Stimulated activated CD4-positive, alpha-beta T cell treated with anti-CD3 and anti-CD28 coated beads, Interleukin-2, amount 100 ng/mL, for 4 hours (primary cell): ENCODE measurements at regions not wholly inside any gene's neighbourhood (a gene's known extent, or its start where the extent isn't known, plus 50 kb on each side); places are given as distances from the start of the nearest gene placed in this dataset.
"Not testable (repeated sequence)": the region's sequence is repeated elsewhere in the genome, so short reads cannot be mapped to it uniquely, and the experiment has no call there.

Experiments used
- DNase-seq: peaks from one replicate; pipeline ENCODE4 v3.0.0-alpha.2; 2020; ENCODE audit warnings: low read depth

DNA sequence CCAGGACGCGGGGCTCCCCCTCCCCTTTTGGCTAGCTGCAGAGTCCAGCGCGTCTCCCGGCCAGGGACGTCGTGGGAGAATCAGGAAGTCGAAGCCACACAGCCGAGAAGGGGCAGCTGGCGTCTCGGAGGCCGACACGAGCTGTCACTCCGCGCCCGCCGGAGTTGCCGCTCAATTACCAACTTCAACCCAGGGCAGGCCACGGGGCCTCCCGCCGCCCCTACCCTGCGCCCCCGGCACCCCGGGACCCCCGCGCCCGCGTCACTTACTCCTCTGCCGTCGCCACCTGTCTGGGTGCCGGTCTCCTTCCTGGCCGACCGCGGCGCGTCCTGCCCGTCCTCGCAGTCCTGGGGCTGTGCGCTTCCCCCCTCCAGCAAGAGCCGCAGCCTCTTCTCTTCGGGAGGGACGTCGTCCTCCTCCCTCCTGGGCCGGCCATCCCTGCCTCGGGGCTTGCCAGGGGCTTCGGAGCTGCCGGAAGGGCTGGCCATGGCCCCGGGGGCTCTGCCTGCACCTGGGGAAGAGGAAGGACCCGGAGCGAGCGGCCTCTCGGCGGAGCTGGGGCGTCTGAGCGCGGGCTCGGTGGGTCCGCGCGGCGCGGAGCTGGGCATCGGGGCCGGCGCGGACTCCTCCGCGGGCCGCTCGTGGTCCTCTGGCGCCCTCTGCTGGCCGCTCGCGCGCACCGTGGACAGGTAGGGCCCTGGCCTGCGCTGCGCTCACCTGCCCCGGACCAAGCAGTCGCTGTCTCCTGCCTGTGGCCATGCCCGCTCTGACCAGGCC, 65.6 kb upstream of the CLEC6A start:
- DNase-seq = peak; percentile 50

- peak; percentile 40 for DNase-seq
These were observed 59.3 kb upstream of the CLEC6A start for GRCh38 chr12:8396225-8397071.

GRCh38 chr12:8397378-8397777, 58.4 kb upstream of the CLEC6A start:
- not testable (repeated sequence) for DNase-seq

- DNase-seq = not testable (repeated sequence)
These were observed 56.2 kb upstream of the CLEC6A start for GRCh38 chr12:8399496-8400034.

DNA sequence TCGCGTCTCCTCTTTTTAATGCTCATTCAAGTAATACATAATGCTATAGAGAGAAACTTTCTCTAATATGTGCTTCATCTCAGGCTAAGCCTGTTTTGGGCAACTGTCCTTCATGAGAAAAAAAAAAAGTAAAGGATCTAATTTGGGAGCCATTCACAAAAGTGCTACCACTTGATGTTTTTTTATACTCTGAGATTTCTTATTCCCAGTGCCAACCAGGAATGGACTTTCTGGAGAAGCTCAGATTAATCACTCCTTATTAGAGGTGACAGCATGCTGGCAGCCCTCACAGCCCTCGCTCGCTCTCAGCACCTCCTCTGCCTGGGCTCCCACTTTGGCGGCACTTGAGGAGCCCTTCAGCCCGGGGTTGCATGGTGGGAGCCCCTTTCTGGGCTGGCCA, 51.9 kb upstream of the CLEC6A start:
- not testable (repeated sequence) for DNase-seq

GRCh38 chr12:8404341-8404740, 51.4 kb upstream of the CLEC6A start:
- not testable (repeated sequence) for DNase-seq
